ENCODE measurements at regions not wholly inside any gene's neighbourhood (a gene's known extent, or its start where the extent isn't known, plus 50 kb on each side); places are given as distances from the start of the nearest gene placed in this dataset.

DNA sequence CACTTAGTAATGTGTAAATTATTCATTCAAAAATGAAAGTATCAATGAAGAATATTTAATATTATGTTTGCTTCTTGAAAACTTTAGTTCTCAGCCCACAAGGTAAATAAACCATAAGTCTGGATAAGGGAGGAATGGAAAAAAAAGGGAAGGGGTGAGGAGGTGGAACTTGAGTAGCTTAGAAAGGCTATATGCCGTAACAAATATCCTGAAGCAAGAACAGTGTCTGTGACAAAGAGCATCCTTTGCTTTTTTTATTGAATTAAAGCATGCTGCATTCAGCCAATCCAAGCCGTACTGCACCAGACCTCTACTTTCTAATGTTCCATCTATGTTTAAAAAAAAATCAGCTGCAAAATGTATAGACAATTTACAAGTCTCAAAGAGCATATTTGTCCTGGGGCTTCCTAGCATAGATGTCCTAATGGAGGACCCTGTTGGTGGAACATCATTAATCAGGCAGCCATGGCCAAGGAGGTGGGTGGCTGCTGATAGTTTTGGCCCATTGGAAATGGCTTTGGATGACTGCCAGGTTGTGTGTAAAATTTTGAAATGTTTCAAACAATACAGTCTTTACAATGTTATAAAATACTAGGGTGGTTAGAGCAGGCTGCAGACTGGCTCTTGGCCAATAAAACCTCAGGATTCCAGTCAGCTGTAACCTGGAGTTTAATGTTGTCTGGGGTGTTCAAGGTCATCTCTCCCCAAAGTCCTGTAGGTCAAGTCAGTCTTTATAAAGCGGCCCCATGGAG is 895.8 kb upstream of the SOX9 start:
- Mint-ChIP-seq H3K4me3 (no peak overlapping the region), H3K27me3 (no peaks in the 10 kb centered on the region), H3K9me3 (no peaks in the 10 kb centered on the region), H3K4me1 (ENCODE audit: low read depth) (no peaks in the 10 kb centered on the region), H3K27ac (no peak overlapping the region), H3K36me3 (ENCODE audit: low read depth) (no peaks in the 10 kb centered on the region)
- intact Hi-C loops (cut with micrococcal nuclease) = no loop called here

- H3K27me3 Mint-ChIP-seq = no peaks in the 10 kb centered on the region
Measured at GRCh38 chr17:71227841-71228240, 893.0 kb upstream of the SOX9 start.

DNA sequence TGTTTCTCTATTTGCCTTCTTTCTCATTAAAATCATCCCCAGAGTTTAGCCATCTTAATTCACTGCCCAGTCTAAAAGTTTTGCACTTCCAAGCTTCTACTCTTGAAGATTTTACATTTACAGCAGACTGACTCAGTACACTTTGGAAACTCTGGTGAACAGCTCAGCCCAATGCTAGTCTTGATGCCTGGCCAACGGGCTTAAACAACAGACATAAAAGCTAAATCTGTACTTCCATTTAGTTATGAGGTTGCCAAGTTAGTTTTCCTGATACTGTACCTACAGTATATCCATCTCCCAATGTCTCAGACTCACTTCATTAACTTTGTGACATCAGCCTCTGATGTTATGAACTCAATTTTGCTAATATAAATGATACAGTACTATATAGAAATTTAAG is 891.8 kb upstream of the SOX9 start:
- intact Hi-C loops (cut with micrococcal nuclease) = no loop called here
- Mint-ChIP-seq H3K36me3 (ENCODE audit: low read depth) (no peaks in the 10 kb centered on the region), H3K4me3 (no peak overlapping the region), H3K27me3 (no peaks in the 10 kb centered on the region), H3K9me3 (no peaks in the 10 kb centered on the region), H3K4me1 (ENCODE audit: low read depth) (no peaks in the 10 kb centered on the region), H3K27ac (no peak overlapping the region)

More at GRCh38 chr17:71227841-71228240, 893.0 kb upstream of the SOX9 start:
- no peak overlapping the region for H3K27ac Mint-ChIP-seq
- no peaks in the 10 kb centered on the region for H3K36me3 Mint-ChIP-seq (ENCODE audit: low read depth)
- H3K4me3 Mint-ChIP-seq = no peak overlapping the region
- no peaks in the 10 kb centered on the region for H3K4me1 Mint-ChIP-seq (ENCODE audit: low read depth)
- H3K9me3 Mint-ChIP-seq = no peaks in the 10 kb centered on the region
- intact Hi-C loops (cut with micrococcal nuclease) = no loop called here

- Mint-ChIP-seq H3K9me3 (no peaks in the 10 kb centered on the region), H3K4me1 (ENCODE audit: low read depth) (no peaks in the 10 kb centered on the region), H3K27me3 (no peaks in the 10 kb centered on the region), H3K4me3 (no peak overlapping the region), H3K36me3 (ENCODE audit: low read depth) (no peaks in the 10 kb centered on the region), H3K27ac (no peak overlapping the region)
- intact Hi-C loops (cut with micrococcal nuclease) = no loop called here
Measured at GRCh38 chr17:71232801-71233559, 887.8 kb upstream of the SOX9 start.

GRCh38 chr17:71234349-71234748 is 886.5 kb upstream of the SOX9 start:
- Mint-ChIP-seq H3K4me3 (no peak overlapping the region), H3K9me3 (no peaks in the 10 kb centered on the region), H3K36me3 (ENCODE audit: low read depth) (no peaks in the 10 kb centered on the region), H3K4me1 (ENCODE audit: low read depth) (no peaks in the 10 kb centered on the region), H3K27ac (no peak overlapping the region), H3K27me3 (no peaks in the 10 kb centered on the region)
- intact Hi-C loops (cut with micrococcal nuclease) = no loop called here

GRCh38 chr17:71237903-71238538 is 882.8 kb upstream of the SOX9 start:
- Mint-ChIP-seq H3K27me3 (no peaks in the 10 kb centered on the region), H3K4me3 (no peak overlapping the region), H3K36me3 (ENCODE audit: low read depth) (no peaks in the 10 kb centered on the region), H3K4me1 (ENCODE audit: low read depth) (no peaks in the 10 kb centered on the region), H3K9me3 (no peaks in the 10 kb centered on the region), H3K27ac (no peak overlapping the region)
- intact Hi-C loops (cut with micrococcal nuclease) = no loop called here

- intact Hi-C loops (cut with micrococcal nuclease) = no loop called here
- Mint-ChIP-seq H3K27ac (no peak overlapping the region), H3K9me3 (peaks cover 20% of the 10 kb centered on the region), H3K4me3 (no peak overlapping the region), H3K4me1 (ENCODE audit: low read depth) (no peaks in the 10 kb centered on the region), H3K36me3 (ENCODE audit: low read depth) (no peaks in the 10 kb centered on the region), H3K27me3 (no peaks in the 10 kb centered on the region)
Measured at GRCh38 chr17:71247441-71248015, 873.3 kb upstream of the SOX9 start.

GRCh38 chr17:71251276-71251675 is 869.5 kb upstream of the SOX9 start:
- Mint-ChIP-seq H3K4me3 (no peak overlapping the region), H3K27ac (no peak overlapping the region), H3K36me3 (ENCODE audit: low read depth) (no peaks in the 10 kb centered on the region)

GRCh38 chr17:71251951-71252350 is 868.9 kb upstream of the SOX9 start:
- no peaks in the 10 kb centered on the region for H3K36me3 Mint-ChIP-seq (ENCODE audit: low read depth)
- no peak overlapping the region for H3K27ac Mint-ChIP-seq
- no peaks in the 10 kb centered on the region for H3K27me3 Mint-ChIP-seq
- no peaks in the 10 kb centered on the region for H3K4me1 Mint-ChIP-seq (ENCODE audit: low read depth)
- H3K4me3 Mint-ChIP-seq = no peak overlapping the region
- H3K9me3 Mint-ChIP-seq = peaks cover 21% of the 10 kb centered on the region
- intact Hi-C loops (cut with micrococcal nuclease) = no loop called here

More at GRCh38 chr17:71251276-71251675, 869.5 kb upstream of the SOX9 start:
- intact Hi-C loops (cut with micrococcal nuclease) = no loop called here
- Mint-ChIP-seq H3K4me1 (ENCODE audit: low read depth) (no peaks in the 10 kb centered on the region), H3K27me3 (no peaks in the 10 kb centered on the region), H3K9me3 (peaks cover 19% of the 10 kb centered on the region)

DNA sequence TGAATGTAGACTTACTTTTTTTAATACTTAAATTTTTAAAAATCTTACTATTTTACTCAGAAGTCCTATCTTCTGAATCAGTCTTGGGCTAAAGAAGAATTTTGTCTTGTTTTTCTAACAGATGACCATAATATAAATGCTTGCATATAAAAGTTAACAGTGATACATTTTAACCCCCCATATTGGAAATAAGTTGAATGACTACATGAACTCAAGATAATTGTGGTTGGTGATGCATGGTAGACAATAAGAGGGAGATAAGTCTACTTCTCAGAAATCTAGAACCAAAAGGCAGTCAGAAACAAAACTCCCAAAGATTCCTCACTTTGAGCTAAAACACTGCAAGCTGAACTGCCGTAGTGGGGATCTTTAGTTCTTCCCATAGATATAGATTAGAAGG is 868.4 kb upstream of the SOX9 start:
- H3K4me3 Mint-ChIP-seq = no peak overlapping the region
- intact Hi-C loops (cut with micrococcal nuclease) = no loop called here
- H3K4me1 Mint-ChIP-seq (ENCODE audit: low read depth) = no peaks in the 10 kb centered on the region
- no peak overlapping the region for H3K27ac Mint-ChIP-seq
- no peaks in the 10 kb centered on the region for H3K36me3 Mint-ChIP-seq (ENCODE audit: low read depth)
- peaks cover 16% of the 10 kb centered on the region for H3K9me3 Mint-ChIP-seq
- H3K27me3 Mint-ChIP-seq = no peaks in the 10 kb centered on the region

- no peak overlapping the region for H3K27ac Mint-ChIP-seq
- H3K9me3 Mint-ChIP-seq = peaks cover 12% of the 10 kb centered on the region
- H3K27me3 Mint-ChIP-seq = no peaks in the 10 kb centered on the region
- no peaks in the 10 kb centered on the region for H3K36me3 Mint-ChIP-seq (ENCODE audit: low read depth)
- H3K4me3 Mint-ChIP-seq = no peak overlapping the region
- intact Hi-C loops (cut with micrococcal nuclease) = no loop called here
- no peaks in the 10 kb centered on the region for H3K4me1 Mint-ChIP-seq (ENCODE audit: low read depth)
Measured at GRCh38 chr17:71257096-71257495, 863.7 kb upstream of the SOX9 start.

DNA sequence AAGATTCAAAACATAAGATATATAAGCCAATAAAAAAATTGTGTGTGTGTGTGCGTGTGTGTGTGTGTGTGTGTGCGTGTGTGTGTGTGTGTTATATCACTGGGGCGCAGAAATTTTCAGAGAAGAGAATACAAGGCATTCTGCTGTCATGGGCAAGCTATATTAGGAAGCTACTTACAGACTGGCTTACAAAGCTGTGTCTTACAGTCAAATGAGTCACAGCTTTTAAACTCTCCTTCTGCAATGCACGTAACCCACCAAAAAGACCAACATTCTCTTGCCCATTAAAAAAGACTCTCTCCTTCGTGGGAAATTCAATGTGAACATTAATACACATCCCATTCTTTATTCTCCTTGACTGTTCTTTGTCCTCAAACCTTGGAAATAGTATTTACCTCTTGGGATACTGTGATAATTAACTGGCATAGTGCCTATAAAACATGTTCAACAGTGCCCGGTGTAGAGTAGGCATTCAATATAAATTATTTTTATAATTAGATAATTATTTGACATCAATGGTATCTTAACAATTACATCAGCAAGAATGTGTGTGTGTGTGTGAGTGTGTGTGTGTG is 860.4 kb upstream of the SOX9 start:
- Mint-ChIP-seq H3K4me1 (ENCODE audit: low read depth) (no peaks in the 10 kb centered on the region), H3K4me3 (no peak overlapping the region), H3K27me3 (no peaks in the 10 kb centered on the region), H3K27ac (no peak overlapping the region), H3K36me3 (ENCODE audit: low read depth) (no peaks in the 10 kb centered on the region), H3K9me3 (peaks cover 26% of the 10 kb centered on the region)
- intact Hi-C loops (cut with micrococcal nuclease) = no loop called here

- no peaks in the 10 kb centered on the region for H3K4me1 Mint-ChIP-seq (ENCODE audit: low read depth)
- peaks cover 36% of the 10 kb centered on the region for H3K9me3 Mint-ChIP-seq
- H3K27ac Mint-ChIP-seq = no peak overlapping the region
- H3K36me3 Mint-ChIP-seq (ENCODE audit: low read depth) = no peaks in the 10 kb centered on the region
- H3K27me3 Mint-ChIP-seq = no peaks in the 10 kb centered on the region
- intact Hi-C loops (cut with micrococcal nuclease) = no loop called here
- no peak overlapping the region for H3K4me3 Mint-ChIP-seq
Measured at GRCh38 chr17:71262586-71262985, 858.2 kb upstream of the SOX9 start.

GRCh38 chr17:71267668-71268067 is 853.2 kb upstream of the SOX9 start:
- peaks cover 52% of the 10 kb centered on the region for H3K9me3 Mint-ChIP-seq
- intact Hi-C loops (cut with micrococcal nuclease) = no loop called here
- no peaks in the 10 kb centered on the region for H3K4me1 Mint-ChIP-seq (ENCODE audit: low read depth)
- H3K36me3 Mint-ChIP-seq (ENCODE audit: low read depth) = no peaks in the 10 kb centered on the region
- H3K27ac Mint-ChIP-seq = no peak overlapping the region
- no peaks in the 10 kb centered on the region for H3K27me3 Mint-ChIP-seq
- H3K4me3 Mint-ChIP-seq = no peak overlapping the region

All from dendritic cell treated with granulocyte-macrophage colony-stimulating factor and Interleukin-4, amounts not matched to agents 40 ng/mL and 50 ng/mL, for 4 days (primary cell).